GM19240 (cell line): ENCODE measurements at regions not wholly inside any gene's neighbourhood (a gene's known extent, or its start where the extent isn't known, plus 50 kb on each side); places are given as distances from the start of the nearest gene placed in this dataset.
"Not testable (repeated sequence)": the region's sequence is repeated elsewhere in the genome, so short reads cannot be mapped to it uniquely, and the experiment has no call there.

ENCODE experiments used
- DNase-seq: peaks from one replicate; pipeline ENCODE4 v3.0.0; 2011; ENCODE audit warnings: low spot score; ENCODE audit not compliant: insufficient read length

DNA sequence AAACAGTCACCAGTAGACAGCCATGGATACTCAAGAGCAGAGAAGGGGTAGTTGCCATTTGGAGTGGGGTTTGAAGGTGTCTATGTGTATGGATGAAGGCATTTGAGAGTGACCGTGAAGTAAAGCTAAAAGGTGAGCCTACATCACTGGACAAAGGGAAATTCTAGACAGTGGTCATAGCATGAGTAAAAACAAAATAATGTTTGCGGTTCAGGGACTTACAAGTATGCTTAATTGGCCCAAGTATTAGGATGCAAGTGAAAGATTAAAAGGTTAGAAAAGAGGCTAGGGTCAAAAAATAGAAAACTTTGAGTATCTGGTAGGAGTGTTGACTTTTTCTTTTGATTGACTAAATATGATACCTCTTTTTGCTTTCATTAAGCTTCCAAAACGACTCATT, 238.1 kb upstream of the SLC8A1 start:
- DNase-seq, result no peak

DNA sequence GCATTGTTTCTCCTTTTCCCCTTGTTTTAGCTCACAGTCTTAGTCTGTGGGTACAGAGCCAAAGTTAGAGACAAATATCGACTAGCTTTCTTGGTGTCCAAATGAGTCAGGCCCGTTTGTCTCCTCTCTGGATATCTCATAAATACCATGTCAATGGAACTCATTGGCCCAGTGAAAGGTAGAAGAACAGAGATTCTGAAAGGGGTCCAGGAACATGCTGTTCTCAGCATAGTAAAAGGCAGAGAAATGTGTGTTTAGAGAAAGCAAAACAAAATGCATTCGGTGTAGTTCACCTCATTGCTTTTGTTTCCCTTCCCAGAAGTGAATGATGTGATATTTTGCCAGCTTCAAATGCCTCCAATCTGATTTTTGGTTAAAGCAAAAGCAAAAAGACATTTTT, 238.6 kb upstream of the SLC8A1 start:
- no peak for DNase-seq

DNA sequence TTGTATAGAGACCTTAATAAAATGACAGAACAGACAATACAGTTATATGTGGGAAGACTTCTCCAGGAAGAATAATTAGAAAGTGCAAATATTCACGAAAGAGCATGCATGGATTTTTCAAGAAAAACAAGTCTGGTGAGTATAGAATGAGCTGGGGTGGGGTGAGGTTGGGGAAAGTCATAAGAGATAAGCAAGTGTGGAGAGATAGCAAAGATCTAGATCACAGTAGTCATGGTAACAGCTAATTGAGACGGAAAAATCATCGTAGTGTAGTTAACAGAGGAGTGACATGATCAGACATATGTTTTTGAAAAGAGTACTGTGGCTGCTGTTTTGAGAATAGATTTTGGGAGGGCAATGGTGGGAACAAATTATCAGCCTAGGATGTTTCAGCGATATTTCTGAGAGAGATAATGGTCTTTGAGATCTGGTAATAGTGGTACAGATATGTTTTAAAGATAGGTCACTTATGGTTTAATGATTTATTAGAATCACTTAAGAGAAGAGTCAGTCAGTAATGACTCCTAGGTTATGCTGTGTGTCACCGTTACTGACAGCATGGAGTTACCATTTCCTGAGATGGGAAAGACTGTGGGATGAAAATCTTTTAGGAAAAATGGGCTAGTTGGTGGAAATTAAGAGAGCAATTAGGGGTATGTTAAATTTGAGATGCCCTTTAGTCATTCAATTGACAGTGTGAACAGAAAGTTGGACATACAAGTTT, 248.5 kb upstream of the SLC8A1 start:
- no peak for DNase-seq

DNA sequence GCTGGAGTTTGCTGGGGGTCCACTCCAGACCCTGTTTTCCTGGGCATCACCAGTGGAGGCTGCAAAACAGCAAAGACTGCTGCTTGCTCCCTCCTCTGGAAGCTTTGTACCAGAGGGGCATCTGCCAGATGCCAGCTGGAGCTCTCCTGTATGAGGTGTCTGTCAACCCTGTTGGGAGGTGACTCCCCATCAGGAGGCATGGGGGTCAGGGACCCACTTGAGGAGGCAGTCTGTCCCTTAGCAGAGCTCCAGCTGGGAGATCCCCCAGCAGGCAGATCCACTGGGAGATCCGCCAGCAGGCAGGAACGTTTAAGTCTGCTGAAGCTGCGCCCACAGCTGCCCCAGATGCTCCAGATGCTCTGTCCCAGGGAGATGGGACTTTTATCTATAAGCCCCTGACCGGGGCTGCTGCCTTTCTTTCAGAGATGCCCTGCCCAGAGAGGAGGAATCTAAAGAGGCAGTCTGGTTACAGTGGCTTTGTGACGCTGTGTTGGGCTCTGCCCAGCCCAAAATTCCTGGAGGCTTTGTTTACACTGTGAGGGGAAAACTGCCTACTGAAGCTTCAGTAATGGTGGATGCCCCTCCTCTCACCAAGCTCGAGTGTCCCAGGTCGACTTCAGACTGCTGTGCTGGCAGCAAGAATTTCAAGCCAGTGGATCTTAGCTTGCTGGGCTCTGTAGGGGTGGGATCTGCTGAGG, 260.5 kb upstream of the SLC8A1 start:
- not testable (repeated sequence) for DNase-seq

DNA sequence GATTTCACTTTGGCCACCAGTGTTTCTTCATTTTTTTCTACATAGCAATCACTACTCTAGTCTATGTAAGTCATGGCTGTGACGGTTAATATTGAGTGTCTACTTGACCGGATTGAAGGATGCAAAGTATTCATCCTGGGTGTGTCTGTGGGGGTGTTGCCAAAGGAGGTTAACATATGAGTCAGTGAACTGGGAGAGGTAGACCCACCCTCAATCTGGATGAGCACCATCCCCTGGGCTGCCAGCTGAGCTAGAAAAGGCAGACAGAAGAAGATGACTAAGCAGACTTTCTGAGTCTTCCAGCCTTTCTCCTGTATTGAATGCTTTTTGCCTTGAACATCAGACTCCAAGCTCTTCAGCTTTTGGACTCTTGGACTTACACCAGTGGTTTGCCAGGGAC, 265.0 kb upstream of the SLC8A1 start:
- DNase-seq, result no peak

DNA sequence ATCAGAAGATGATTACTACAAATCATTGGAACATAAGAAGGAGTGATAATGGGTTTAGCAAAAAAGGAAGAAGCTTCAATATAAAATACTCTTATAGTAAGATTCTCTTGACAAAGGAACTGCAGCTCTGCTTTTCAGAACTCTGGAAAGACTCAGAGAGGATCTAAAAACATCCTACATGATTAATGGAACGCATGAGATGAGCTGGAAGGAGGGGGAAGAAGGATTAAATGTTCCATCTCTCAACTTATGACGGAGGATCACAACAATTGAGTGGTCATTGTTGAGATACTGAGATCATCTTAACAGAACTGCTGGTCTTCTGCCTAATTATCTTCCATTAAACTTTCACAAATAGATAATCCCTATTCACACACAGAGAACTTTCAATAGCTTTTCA, 267.5 kb upstream of the SLC8A1 start:
- no peak for DNase-seq

DNA sequence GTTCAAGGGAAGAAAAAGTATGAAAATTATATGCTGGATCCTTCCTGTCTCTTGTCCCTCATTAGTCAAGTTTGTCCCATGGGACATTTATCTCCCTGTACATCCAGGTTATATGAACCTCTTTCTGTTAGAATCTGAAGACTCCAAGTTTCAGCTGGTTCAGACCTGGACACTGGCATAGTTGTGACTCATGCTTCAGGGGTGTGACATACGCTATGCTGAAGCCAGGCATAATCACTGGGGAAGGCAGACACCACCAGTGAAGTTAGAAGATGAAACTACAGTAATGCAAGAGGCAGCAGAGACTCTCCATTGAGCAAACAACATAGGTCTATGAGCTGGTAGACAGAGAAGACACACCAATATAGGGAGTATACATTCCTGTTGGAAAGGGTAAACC, 269.7 kb upstream of the SLC8A1 start:
- DNase-seq, result no peak

DNA sequence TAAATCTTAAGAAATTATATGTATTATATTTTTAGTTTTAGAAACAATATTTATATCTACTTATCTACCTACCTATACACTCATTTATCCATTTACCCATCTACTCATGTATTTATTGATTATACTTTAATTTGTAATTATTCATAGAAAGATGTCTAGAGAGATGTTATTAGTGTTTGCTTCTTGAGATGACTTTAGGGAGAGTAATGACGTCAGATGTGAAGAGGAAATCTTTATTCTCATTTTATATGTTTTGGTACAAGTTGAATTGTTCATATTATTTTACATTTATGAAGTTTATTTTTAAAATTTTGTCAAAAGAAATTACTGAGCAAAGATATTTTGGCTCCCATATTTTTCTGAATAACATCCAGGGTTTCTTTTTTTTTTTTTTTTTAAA, 271.3 kb upstream of the SLC8A1 start:
- no peak for DNase-seq

DNA sequence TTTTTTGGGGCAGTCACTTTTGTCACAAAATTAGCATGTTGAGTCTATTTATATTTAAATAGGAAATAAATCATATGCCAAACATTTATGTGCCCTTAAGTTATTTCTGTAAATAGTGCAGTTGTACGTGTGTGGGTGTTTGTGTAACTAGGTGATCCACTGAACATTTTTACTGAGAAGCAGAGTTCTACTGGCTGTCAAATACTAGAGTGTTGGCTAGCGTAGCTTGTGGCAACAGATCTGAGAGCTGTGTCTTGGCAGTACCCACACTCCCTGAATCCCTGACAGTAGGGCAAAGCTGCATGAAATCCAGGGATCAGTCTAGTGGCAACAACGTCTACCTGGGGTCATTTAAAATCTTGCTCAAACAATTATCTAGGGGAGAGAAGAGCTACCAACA, 273.1 kb upstream of the SLC8A1 start:
- no peak for DNase-seq

DNA sequence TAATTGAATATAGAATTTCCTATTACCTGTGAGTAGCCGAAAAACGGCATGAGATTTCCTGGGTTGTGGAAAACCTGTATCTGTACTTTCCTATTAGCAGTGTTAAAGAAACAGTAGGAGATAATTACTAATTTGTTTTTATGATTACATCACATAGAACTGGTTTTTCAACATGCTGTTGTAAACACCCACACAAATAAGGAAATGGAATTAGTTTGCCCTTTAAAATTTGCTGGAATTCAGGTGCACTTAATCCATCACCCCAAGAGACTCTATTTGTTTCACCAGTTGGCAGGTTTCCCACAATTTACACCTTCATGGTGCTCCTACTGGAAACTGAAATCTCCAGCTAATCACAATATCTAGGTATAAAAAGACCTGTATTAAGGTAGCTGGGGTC, 274.1 kb upstream of the SLC8A1 start:
- no peak for DNase-seq

DNA sequence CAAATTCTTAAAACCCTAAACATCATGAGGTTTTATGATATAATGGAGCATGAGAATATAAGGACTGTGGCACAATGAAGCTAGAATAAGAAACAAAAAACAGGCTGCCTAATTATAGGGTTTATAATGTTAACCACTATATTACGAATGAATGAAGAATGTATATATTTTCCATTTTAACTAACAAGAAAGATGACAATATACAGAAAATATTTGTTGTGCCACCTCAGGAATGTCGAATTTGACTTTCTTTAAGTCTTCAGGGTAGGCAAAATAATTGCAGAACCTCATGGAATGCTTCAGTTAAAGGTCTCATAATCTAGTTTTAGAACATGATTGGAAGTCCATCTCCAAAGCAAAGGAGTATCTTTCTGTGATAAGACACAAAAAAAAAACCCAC, 282.9 kb upstream of the SLC8A1 start:
- no peak for DNase-seq

DNA sequence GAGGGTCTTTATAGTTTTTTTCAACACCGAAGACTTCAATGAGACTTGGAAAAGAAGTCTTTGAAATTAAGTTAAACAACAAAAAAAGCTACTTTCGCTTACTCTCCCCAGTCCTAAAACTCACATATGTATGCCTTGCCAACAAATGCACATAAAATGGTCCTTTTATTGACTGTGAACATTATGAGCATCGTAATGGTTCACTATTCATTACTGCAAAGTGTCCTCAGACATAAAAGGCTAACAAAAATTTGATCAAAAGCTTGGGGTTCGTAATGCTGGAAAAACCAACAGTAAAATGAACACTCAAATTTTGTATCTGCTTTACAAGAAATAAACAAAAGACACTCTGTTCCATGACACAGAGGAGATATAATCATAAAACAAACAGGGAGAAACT, 285.3 kb upstream of the SLC8A1 start:
- no peak for DNase-seq

DNA sequence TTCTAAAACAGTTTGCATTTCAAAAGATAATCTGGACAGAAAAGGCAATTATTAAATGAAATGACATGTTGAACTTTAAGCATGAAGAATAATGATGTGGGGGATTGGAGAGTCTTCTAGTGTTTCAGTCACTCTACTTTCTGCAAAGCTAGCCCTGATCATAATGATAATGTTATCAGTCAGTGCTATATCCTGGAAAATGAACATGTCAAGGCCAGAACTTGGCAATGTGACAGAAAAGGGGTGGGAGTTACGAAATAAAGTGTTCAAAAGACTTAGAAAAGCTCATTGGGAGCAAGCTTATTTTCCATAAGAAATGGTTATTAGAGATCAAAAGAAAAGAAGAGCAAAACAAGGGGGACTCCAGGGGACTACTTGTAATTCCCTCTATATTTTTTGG, 288.5 kb upstream of the SLC8A1 start:
- no peak for DNase-seq

DNA sequence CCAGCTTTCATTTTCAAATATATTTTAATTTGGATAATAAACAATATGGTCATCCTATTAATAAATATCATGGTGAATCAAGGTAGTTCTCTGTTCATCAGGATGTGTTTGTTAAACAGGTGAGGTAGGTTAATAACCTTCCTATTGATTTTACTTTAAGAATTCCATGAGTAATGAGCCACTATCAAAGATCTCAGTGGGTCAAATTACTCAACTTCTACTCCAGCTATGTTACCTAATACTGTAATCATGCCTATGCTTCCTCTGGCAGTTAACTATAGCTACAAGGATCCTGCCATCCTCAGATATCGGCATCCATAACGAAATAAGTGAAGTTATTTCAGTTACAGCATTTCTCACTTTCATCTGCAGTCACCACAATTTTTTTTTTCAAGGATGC, 289.6 kb upstream of the SLC8A1 start:
- DNase-seq, result no peak

DNA sequence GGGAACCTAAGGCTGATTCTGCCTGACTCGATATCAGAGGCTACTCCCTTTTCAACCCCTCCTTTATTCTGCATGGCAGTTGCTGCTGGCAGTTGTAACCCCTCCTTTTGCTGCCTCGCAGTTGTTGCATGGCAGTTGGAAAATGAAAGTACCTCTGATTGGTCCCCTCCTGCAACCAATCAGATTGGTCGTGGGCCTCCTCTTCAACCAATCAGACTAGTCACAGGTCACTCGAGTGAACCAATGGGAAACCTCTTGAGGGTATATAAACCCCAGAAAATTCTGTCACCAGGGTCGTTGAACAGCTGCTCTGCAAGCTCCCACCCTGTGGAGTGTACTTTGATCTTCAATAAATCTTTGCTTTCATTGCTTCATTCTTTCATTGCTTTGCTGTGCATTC, 294.3 kb upstream of the SLC8A1 start:
- DNase-seq, result no peak

DNA sequence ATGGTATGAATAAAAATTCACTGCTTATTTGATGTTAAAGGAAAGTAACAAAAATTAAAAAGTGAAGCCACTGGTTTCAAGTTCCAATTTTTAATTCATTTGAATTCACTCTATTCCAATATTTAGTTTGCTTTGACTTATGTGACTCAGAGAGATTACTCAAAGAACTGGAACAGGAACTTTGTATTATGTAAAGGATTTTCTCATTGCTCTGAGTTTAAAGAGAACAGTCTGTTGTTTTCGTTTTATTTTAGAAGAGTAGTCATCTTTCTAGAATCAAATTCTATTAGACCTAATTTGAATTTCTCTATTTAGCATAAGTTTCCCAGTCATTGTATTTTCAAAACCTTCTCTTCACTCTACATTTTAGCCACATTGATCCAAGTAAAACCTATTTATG, 300.1 kb upstream of the SLC8A1 start:
- no peak for DNase-seq

DNA sequence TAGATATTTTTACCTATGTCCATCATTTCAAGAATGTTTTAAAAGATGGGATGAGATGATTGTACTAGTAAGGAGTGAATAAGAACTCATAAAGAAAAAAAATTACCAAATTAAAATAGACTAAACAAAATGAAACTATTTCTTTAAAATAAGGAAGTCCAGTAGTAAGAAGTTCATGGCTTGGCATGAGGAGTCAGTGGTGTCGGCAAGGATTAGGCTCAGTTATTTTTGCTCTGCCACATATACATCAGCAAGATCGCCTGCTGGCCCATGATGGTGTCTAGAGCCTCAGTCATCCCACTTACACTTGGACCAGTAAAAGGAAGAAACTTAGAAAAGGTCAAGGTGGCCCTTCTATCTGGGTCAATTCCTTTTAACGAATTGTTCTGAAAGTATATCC, 300.9 kb upstream of the SLC8A1 start:
- no peak for DNase-seq

DNA sequence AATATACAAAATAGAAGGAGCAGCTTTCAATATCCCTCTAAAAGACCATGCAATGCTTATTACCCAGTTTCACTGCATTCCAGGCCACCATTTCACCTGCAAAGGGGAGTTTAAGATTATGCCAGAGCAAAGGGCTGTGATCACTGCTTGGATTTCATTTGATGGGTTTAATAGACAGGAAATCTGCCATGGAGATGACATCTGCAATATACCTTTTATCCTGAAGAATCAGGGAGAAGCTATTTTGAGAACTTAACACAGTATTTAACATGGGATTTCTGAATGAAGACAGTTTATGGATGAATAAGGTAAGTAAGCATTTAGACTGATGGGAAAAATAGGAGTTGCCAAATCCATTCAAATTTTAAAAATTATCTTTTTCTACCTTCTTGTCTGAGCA, 303.0 kb upstream of the SLC8A1 start:
- no peak for DNase-seq

DNA sequence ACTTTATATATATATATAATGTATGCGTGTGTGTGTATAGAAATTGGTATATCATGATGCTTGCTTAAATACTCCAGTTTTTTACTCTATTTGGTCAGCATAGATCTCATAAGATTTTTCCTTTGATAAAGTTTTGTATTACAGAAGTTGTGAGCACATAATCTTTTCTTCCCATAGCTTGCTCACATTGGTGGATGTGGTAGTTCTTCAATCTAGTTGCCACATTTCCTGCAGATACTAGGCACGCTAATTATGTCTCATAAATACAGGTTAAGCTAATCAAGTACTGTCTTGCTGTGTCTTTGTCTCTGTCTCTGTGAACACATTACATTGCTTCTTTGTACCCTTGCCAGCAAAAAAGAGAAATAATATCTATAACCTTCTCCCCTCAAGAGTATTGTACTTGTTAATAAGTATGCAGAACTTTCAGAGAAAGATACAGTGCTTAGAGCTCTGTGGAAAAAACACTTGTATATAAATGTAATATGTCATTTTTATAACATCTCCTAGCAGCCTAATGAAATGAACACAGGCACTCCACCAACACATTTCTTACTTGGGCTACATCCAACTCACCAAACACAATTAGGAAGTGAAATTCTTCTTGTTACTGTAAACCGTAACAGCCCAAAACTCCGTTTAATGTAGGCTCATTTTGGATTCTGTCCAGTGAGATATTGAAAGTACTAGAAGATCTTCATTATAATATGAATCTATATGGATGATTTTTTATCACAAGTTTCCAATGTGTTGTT, 306.7 kb upstream of the SLC8A1 start:
- no peak for DNase-seq

DNA sequence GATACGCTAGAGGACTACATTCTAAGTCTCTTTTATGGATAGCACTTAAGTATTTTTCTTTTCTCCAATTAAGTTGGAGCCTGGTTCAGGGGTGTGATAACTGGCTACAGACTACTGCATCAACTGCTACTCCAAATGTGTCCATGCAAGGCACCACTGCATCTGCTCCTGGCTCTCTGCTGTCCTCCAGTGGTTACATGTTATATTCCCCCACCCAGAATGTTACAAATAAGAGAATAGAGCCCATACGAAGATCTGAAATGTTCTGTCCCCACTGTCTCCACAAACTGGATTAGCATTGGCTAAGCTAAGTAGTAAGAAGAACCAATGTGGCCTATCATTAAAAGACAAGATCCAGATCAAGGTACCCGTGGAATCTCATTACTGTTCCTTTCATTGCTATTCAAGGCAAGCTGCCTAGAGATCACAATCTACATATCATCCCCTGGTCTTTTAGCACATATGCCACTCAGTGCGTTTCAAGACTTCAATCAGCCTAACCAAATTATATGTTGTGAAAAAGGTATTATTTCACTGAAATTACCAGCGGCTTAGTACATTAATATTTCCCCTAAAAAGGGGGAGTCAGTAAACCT, 308.3 kb upstream of the SLC8A1 start:
- no peak for DNase-seq

DNA sequence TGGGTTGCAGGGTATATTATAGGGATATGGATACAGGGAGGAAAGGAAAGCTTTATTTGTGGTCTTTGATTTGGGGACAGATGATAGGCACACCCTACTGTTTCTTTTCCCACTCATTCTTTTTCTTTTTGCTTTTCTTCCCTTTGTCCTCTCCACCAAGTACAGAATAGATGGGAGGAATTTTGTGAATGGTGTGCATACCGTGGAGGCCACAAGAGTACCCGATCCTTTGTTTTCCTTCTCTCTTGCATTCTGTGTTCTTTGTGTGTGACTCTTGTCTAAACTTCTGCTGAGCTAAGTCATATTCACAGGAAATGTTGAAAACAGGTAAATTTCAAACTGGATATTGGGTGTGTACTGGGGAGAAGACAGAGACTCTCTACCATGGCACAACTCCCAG, 321.4 kb upstream of the SLC8A1 start:
- no peak for DNase-seq

DNA sequence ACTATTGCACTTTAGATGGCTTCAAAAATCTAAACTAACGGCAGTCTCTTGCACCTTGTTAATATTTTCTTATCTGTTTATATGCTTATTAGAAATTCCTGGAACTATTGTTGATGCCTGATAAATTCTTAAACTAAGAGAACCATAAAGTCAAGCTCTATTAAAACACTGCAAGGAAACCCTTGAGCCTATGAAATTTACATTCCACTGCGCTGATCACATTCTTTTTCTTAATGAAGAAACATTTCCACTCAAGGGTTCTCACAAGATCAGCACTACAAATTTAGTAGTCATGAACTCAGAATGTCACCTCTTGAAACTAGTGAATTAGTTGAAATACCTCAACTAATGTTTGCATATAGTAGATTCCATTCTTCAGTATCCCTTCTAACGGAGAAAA, 331.8 kb upstream of the SLC8A1 start:
- no peak for DNase-seq
